ENCODE measurements at regions not wholly inside any gene's neighbourhood (a gene's known extent, or its start where the extent isn't known, plus 50 kb on each side); places are given as distances from the start of the nearest gene placed in this dataset.

GRCh38 chr17:31754239-31754945 lies 104.7 kb downstream of the COPRS start:
- TF ChIP-seq CTCF (conservative IDR thresholded peaks at IDR 0.05; ENCODE audit: low read length) (no peak), EZH2phosphoT487 (IDR thresholded peaks at IDR 0.05; ENCODE audit: borderline replicate concordance, low read depth, low read length) (no peak)
